Transverse colon (tissue), 4 donors: ENCODE measurements at regions not wholly inside any gene's neighbourhood (a gene's known extent, or its start where the extent isn't known, plus 50 kb on each side); places are given as distances from the start of the nearest gene placed in this dataset.

ENCODE experiments used
- DNase-seq: peaks from one replicate; pipeline ENCODE4 v3.0.0-alpha.2; 2019
- H3K27ac ChIP-seq, 4 donors: fragments of 200-600 bp; sonication (generic); 2 replicates each; pipeline ENCODE4 v1.5.1; 2016 to 2018; ENCODE audit warnings: inconsistent platforms in 4 of 4
- H3K27me3 ChIP-seq: fragments of 200-600 bp; sonication (generic); 2 replicates; pipeline ENCODE4 v1.5.1; 2017; ENCODE audit warnings: inconsistent platforms
- H3K36me3 ChIP-seq, 4 donors: fragments of 200-600 bp; sonication (generic); 2 replicates each; pipeline ENCODE4 v1.5.1; 2017 to 2019; ENCODE audit warnings: inconsistent platforms in 4 of 4
- H3K4me1 ChIP-seq, 4 donors: fragments of 200-600 bp; sonication (generic); 2 replicates each; pipeline ENCODE4 v1.5.1; 2017 to 2020; ENCODE audit warnings: inconsistent platforms in 4 of 4
- H3K4me3 ChIP-seq, 4 donors: fragments of 200-600 bp; sonication (generic); 1 replicate in 1 of 4; 2 replicates in 3 of 4; pipeline versions ENCODE4 v1.5.1 to v1.6.1; 2017 to 2019; ENCODE audit warnings: inconsistent platforms in 4 of 4
- H3K9me3 ChIP-seq, 2 donors: fragments of 200-600 bp; sonication (generic); 2 replicates each; pipeline ENCODE4 v1.5.1; 2017 to 2019; ENCODE audit warnings: inconsistent platforms in 2 of 2
- CTCF ChIP-seq, 5 experiments: fragments of 200-600 bp in 3 of 5; fragments of 450-650 bp in 2 of 5; sonication (generic) in 3 of 5; IDR thresholded peaks; 1 replicate in 2 of 5; 2 replicates in 3 of 5; pipeline ENCODE4 v1.5.1; 2016 to 2017; ENCODE audit warnings: antibody characterized with exemption in 5 of 5, inconsistent platforms in 3 of 5, mild to moderate bottlenecking in 2 of 5, moderate library complexity in 1 of 5
- EP300 ChIP-seq: sonication (generic); formaldehyde crosslinking; IDR thresholded peaks from one replicate; pipeline ENCODE4 v1.6.1; 2017; ENCODE audit warnings: antibody characterized with exemption, low read depth
- POLR2A ChIP-seq: fragments of 450-650 bp; IDR thresholded peaks from one replicate; pipeline ENCODE4 v1.6.1; 2016; ENCODE audit warnings: antibody characterized with exemption, mild to moderate bottlenecking, moderate library complexity
- POLR2AphosphoS5 ChIP-seq, 3 donors: sonication (generic); formaldehyde crosslinking; IDR thresholded peaks; one replicate each; pipeline ENCODE4 v1.6.1; 2016; ENCODE audit warnings: antibody characterized with exemption in 3 of 3
- WGBS, 2 donors: methylation state at CpG; one replicate each; pipeline ENCODE4 v1.1.5; 2018; ENCODE audit warnings: low coverage in 1 of 2; 5-methylcytosine and 5-hydroxymethylcytosine counted together
- in situ Hi-C, 4 donors: fragments of 200-750 bp; cut with MboI; loops; one replicate each; pipeline versions ENCODE4 v1.15.0 to v1.15.1; 2017; ENCODE audit warnings: low sequenced_read_pairs in 3 of 4, low pct_ligation_motif_present in 1 of 4, low pct_unique_long_range_greater_than_20kb in 1 of 4
- intact Hi-C: fragments of 100-400 bp; cut with DNase I; formaldehyde crosslinking; loops from one replicate; pipeline ENCODE4 v1.15.1; 2023; ENCODE audit warnings: low total_unique reads

GRCh38 chrX:5775846-5776430 lies 452.7 kb downstream of the NLGN4X start:
- in situ Hi-C loops: no loop called here
- H3K4me3 ChIP-seq: no peak overlapping the region
- 54 to 58% methylated on average over 4 to 5 of the region's 5 CpGs for WGBS, 2 donors
- DNase-seq: no peak
- no peaks in the 10 kb centered on the region for H3K27me3 ChIP-seq
- intact Hi-C loops: no loop called here
- no peaks in the 10 kb centered on the region for H3K9me3 ChIP-seq
- TF ChIP-seq POLR2AphosphoS5 (IDR thresholded peaks at IDR 0.05) (no peak), EP300 (no peak), CTCF (IDR thresholded peaks at IDR 0.05) (no peak), POLR2A (no peak)
- H3K4me1 ChIP-seq: no peaks in the 10 kb centered on the region
- H3K36me3 ChIP-seq: no peaks in the 10 kb centered on the region
- no peak overlapping the region for H3K27ac ChIP-seq

GRCh38 chrX:5774446-5774845 lies 454.2 kb downstream of the NLGN4X start:
- H3K4me1 ChIP-seq: no peaks in the 10 kb centered on the region
- in situ Hi-C loops (no loop called here), intact Hi-C loops (no loop called here)
- H3K4me3 ChIP-seq: no peak overlapping the region
- H3K27me3 ChIP-seq: no peaks in the 10 kb centered on the region
- no peaks in the 10 kb centered on the region for H3K9me3 ChIP-seq
- no peaks in the 10 kb centered on the region for H3K36me3 ChIP-seq
- TF ChIP-seq EP300: no peak
- no peak for TF ChIP-seq POLR2A
- TF ChIP-seq POLR2AphosphoS5 (IDR thresholded peaks at IDR 0.05): no peak
- no peak for TF ChIP-seq CTCF (IDR thresholded peaks at IDR 0.05)
- no peak for DNase-seq
- H3K27ac ChIP-seq: no peak overlapping the region

DNA sequence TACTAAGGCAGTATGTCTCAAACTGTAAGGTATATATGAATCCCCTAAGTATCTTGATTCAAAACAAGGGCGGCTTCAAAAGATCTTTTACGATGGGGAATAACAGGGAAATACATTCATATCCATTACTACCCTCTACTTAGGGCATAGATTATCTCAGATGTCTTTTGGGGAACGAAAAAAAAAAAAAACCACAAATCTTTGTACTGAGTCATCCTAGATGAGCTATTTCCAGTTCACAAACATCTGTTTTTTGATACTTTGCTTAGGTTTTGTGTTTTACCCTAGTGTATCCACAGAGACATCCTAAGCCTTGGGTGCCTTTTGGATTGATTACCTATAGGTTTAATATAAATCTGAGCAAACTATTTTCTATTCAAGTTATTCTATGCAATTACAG lies 457.2 kb downstream of the NLGN4X start:
- in situ Hi-C loops: no loop called here

DNA sequence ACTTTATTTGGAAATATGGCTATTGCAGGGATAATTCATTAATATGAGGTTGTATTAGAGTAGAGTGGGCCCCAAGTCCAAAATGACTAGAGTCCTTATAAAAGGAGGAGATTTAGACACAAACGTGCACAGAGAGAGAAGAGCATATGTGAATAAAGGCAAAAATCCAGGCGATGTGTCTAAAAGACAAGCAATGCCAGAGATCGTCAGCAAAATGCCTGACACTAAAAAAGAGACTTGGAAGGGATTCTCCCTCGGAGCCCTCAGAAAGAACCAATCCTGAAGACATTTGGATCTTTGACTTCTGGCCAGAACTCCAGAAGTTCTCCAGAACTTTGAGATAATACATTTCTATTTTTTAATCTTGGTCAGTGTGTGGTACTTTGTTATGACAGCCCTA lies 472.1 kb downstream of the NLGN4X start:
- H3K9me3 ChIP-seq: no peaks in the 10 kb centered on the region
- H3K36me3 ChIP-seq: no peaks in the 10 kb centered on the region
- TF ChIP-seq POLR2A: no peak
- TF ChIP-seq POLR2AphosphoS5 (IDR thresholded peaks at IDR 0.05): no peak
- no peak for TF ChIP-seq CTCF (IDR thresholded peaks at IDR 0.05)
- no peak for TF ChIP-seq EP300
- no peaks in the 10 kb centered on the region for H3K4me1 ChIP-seq
- no peak overlapping the region for H3K27ac ChIP-seq
- H3K4me3 ChIP-seq: no peak overlapping the region
- intact Hi-C loops: no loop called here
- in situ Hi-C loops: no loop called here
- no peaks in the 10 kb centered on the region for H3K27me3 ChIP-seq
- DNase-seq: no peak
- 72% methylated on average over 4 of the region's 4 CpGs; no CpG with 5 or more reads in 1 of the 2 donors for WGBS, 2 donors

More for the DNA sequence above, 457.2 kb downstream of the NLGN4X start:
- WGBS, 2 donors: 68 to 80% methylated on average over 1 to 3 of the region's 3 CpGs
- TF ChIP-seq CTCF (IDR thresholded peaks at IDR 0.05): no peak
- no peak for TF ChIP-seq EP300
- TF ChIP-seq POLR2AphosphoS5 (IDR thresholded peaks at IDR 0.05): no peak
- no peak for TF ChIP-seq POLR2A
- Histone ChIP-seq H3K36me3 (no peaks in the 10 kb centered on the region), H3K4me1 (no peaks in the 10 kb centered on the region), H3K27me3 (no peaks in the 10 kb centered on the region), H3K9me3 (no peaks in the 10 kb centered on the region), H3K27ac (no peak overlapping the region), H3K4me3 (no peak overlapping the region)
- no peak for DNase-seq
- intact Hi-C loops: no loop called here
